Dendritic cell treated with granulocyte-macrophage colony-stimulating factor and Interleukin-4, amounts not matched to agents 40 ng/mL and 50 ng/mL, for 4 days (primary cell): ENCODE measurements at regions not wholly inside any gene's neighbourhood (a gene's known extent, or its start where the extent isn't known, plus 50 kb on each side); places are given as distances from the start of the nearest gene placed in this dataset.

Experiments
- H3K27ac Mint-ChIP-seq: one replicate; pipeline ENCODE4 v1.8.0; 2022; ENCODE audit warnings: mild to moderate bottlenecking, mixed read lengths
- H3K27me3 Mint-ChIP-seq: one replicate; pipeline ENCODE4 v1.8.0; 2022; ENCODE audit warnings: mild to moderate bottlenecking, mixed read lengths
- H3K36me3 Mint-ChIP-seq: one replicate; pipeline ENCODE4 v1.8.0; 2022; ENCODE audit warnings: low read depth, mixed read lengths
- H3K4me1 Mint-ChIP-seq: one replicate; pipeline ENCODE4 v1.8.0; 2022; ENCODE audit warnings: low read depth, mixed read lengths
- H3K4me3 Mint-ChIP-seq: one replicate; pipeline ENCODE4 v1.8.0; 2022; ENCODE audit warnings: mild to moderate bottlenecking, moderate library complexity, mixed read lengths
- H3K9me3 Mint-ChIP-seq: one replicate; pipeline ENCODE4 v1.8.0; 2022; ENCODE audit warnings: mixed read lengths
- intact Hi-C: fragments of 100-400 bp; cut with micrococcal nuclease; formaldehyde crosslinking; loops from one replicate; pipeline ENCODE4 v1.15.0; 2022

GRCh38 chr9:78939311-78940065 is 632.3 kb upstream of the TLE4 start:
- Mint-ChIP-seq H3K4me3 (no peak overlapping the region), H3K36me3 (no peaks in the 10 kb centered on the region), H3K27me3 (no peaks in the 10 kb centered on the region), H3K4me1 (no peaks in the 10 kb centered on the region), H3K9me3 (peaks cover 9% of the 10 kb centered on the region), H3K27ac (no peak overlapping the region)
- intact Hi-C loops, result no loop called here

- H3K27me3 Mint-ChIP-seq, result no peaks in the 10 kb centered on the region
- no peaks in the 10 kb centered on the region for H3K36me3 Mint-ChIP-seq
- H3K4me1 Mint-ChIP-seq, result no peaks in the 10 kb centered on the region
- no peak overlapping the region for H3K27ac Mint-ChIP-seq
- peaks cover 11% of the 10 kb centered on the region for H3K9me3 Mint-ChIP-seq
- intact Hi-C loops, result no loop called here
- no peak overlapping the region for H3K4me3 Mint-ChIP-seq
These were observed 631.5 kb upstream of the TLE4 start for GRCh38 chr9:78940121-78940855.

- no peaks in the 10 kb centered on the region for H3K36me3 Mint-ChIP-seq
- no peak overlapping the region for H3K27ac Mint-ChIP-seq
These were observed 617.5 kb upstream of the TLE4 start for GRCh38 chr9:78954286-78954685.

GRCh38 chr9:78958892-78959291 is 612.9 kb upstream of the TLE4 start:
- no peak overlapping the region for H3K4me3 Mint-ChIP-seq

More at GRCh38 chr9:78954286-78954685, 617.5 kb upstream of the TLE4 start:
- no peak overlapping the region for H3K4me3 Mint-ChIP-seq
- H3K9me3 Mint-ChIP-seq, result peaks cover 39% of the 10 kb centered on the region
- intact Hi-C loops, result no loop called here
- no peaks in the 10 kb centered on the region for H3K4me1 Mint-ChIP-seq
- H3K27me3 Mint-ChIP-seq, result no peaks in the 10 kb centered on the region

GRCh38 chr9:78962156-78962555 is 609.6 kb upstream of the TLE4 start:
- Mint-ChIP-seq H3K4me3 (no peak overlapping the region), H3K27me3 (no peaks in the 10 kb centered on the region), H3K27ac (no peak overlapping the region), H3K9me3 (peaks cover 40% of the 10 kb centered on the region), H3K4me1 (no peaks in the 10 kb centered on the region), H3K36me3 (no peaks in the 10 kb centered on the region)
- intact Hi-C loops, result no loop called here

More at GRCh38 chr9:78958892-78959291, 612.9 kb upstream of the TLE4 start:
- intact Hi-C loops, result no loop called here
- Mint-ChIP-seq H3K36me3 (no peaks in the 10 kb centered on the region), H3K27me3 (no peaks in the 10 kb centered on the region), H3K4me1 (no peaks in the 10 kb centered on the region), H3K9me3 (peaks cover 40% of the 10 kb centered on the region), H3K27ac (no peak overlapping the region)

GRCh38 chr9:78963911-78964310 is 607.9 kb upstream of the TLE4 start:
- H3K27ac Mint-ChIP-seq, result no peak overlapping the region
- intact Hi-C loops, result no loop called here
- peaks cover 32% of the 10 kb centered on the region for H3K9me3 Mint-ChIP-seq
- H3K36me3 Mint-ChIP-seq, result no peaks in the 10 kb centered on the region
- no peaks in the 10 kb centered on the region for H3K27me3 Mint-ChIP-seq
- H3K4me1 Mint-ChIP-seq, result no peaks in the 10 kb centered on the region
- H3K4me3 Mint-ChIP-seq, result no peak overlapping the region

GRCh38 chr9:78967596-78968217 is 604.1 kb upstream of the TLE4 start:
- no peaks in the 10 kb centered on the region for H3K36me3 Mint-ChIP-seq
- no peaks in the 10 kb centered on the region for H3K9me3 Mint-ChIP-seq
- no peaks in the 10 kb centered on the region for H3K27me3 Mint-ChIP-seq
- no peak overlapping the region for H3K4me3 Mint-ChIP-seq
- H3K27ac Mint-ChIP-seq, result no peak overlapping the region
- no peaks in the 10 kb centered on the region for H3K4me1 Mint-ChIP-seq
- intact Hi-C loops, result no loop called here

GRCh38 chr9:78970375-78970774 is 601.4 kb upstream of the TLE4 start:
- Mint-ChIP-seq H3K36me3 (no peaks in the 10 kb centered on the region), H3K27me3 (no peaks in the 10 kb centered on the region), H3K4me1 (no peaks in the 10 kb centered on the region), H3K27ac (no peak overlapping the region), H3K4me3 (no peak overlapping the region), H3K9me3 (no peaks in the 10 kb centered on the region)
- intact Hi-C loops, result no loop called here

- H3K36me3 Mint-ChIP-seq, result no peaks in the 10 kb centered on the region
- H3K27ac Mint-ChIP-seq, result no peak overlapping the region
- intact Hi-C loops, result no loop called here
- no peaks in the 10 kb centered on the region for H3K4me1 Mint-ChIP-seq
- no peak overlapping the region for H3K4me3 Mint-ChIP-seq
- no peaks in the 10 kb centered on the region for H3K9me3 Mint-ChIP-seq
- H3K27me3 Mint-ChIP-seq, result no peaks in the 10 kb centered on the region
These were observed 600.2 kb upstream of the TLE4 start for GRCh38 chr9:78971540-78971939.

GRCh38 chr9:78972303-78972999 is 599.3 kb upstream of the TLE4 start:
- no peaks in the 10 kb centered on the region for H3K4me1 Mint-ChIP-seq
- H3K36me3 Mint-ChIP-seq, result no peaks in the 10 kb centered on the region
- H3K27me3 Mint-ChIP-seq, result no peaks in the 10 kb centered on the region
- intact Hi-C loops, result no loop called here
- no peak overlapping the region for H3K27ac Mint-ChIP-seq
- no peak overlapping the region for H3K4me3 Mint-ChIP-seq
- H3K9me3 Mint-ChIP-seq, result no peaks in the 10 kb centered on the region

GRCh38 chr9:78973907-78974306 is 597.9 kb upstream of the TLE4 start:
- no peaks in the 10 kb centered on the region for H3K27me3 Mint-ChIP-seq
- H3K27ac Mint-ChIP-seq, result no peak overlapping the region
- H3K9me3 Mint-ChIP-seq, result peaks cover under 1% of the 10 kb centered on the region
- H3K4me3 Mint-ChIP-seq, result no peak overlapping the region
- H3K36me3 Mint-ChIP-seq, result no peaks in the 10 kb centered on the region
- intact Hi-C loops, result no loop called here
- no peaks in the 10 kb centered on the region for H3K4me1 Mint-ChIP-seq

GRCh38 chr9:78982849-78983248 is 588.9 kb upstream of the TLE4 start:
- H3K4me1 Mint-ChIP-seq, result no peaks in the 10 kb centered on the region
- H3K4me3 Mint-ChIP-seq, result no peak overlapping the region
- peaks cover 6% of the 10 kb centered on the region for H3K9me3 Mint-ChIP-seq
- H3K27me3 Mint-ChIP-seq, result no peaks in the 10 kb centered on the region
- H3K36me3 Mint-ChIP-seq, result no peaks in the 10 kb centered on the region
- intact Hi-C loops, result no loop called here
- no peak overlapping the region for H3K27ac Mint-ChIP-seq

- Mint-ChIP-seq H3K27ac (no peak overlapping the region), H3K4me3 (no peak overlapping the region), H3K36me3 (no peaks in the 10 kb centered on the region), H3K4me1 (no peaks in the 10 kb centered on the region), H3K9me3 (no peaks in the 10 kb centered on the region), H3K27me3 (no peaks in the 10 kb centered on the region)
- intact Hi-C loops, result no loop called here
These were observed 586.6 kb upstream of the TLE4 start for GRCh38 chr9:78985084-78985738.
